GM12891 (cell line): ENCODE measurements at regions not wholly inside any gene's neighbourhood (a gene's known extent, or its start where the extent isn't known, plus 50 kb on each side); places are given as distances from the start of the nearest gene placed in this dataset.

Experiments
- POLR2A ChIP-seq: IDR thresholded peaks from 2 replicates; pipeline ENCODE4 v1.6.1; 2011; ENCODE audit warnings: low read depth, low read length, control low read depth
- POLR2AphosphoS5 ChIP-seq: IDR thresholded peaks from 2 replicates; pipeline ENCODE4 v1.6.1; 2011; ENCODE audit warnings: low read depth, low read length, control low read depth

GRCh38 chr5:4571248-4571948, 568.7 kb upstream of the ADAMTS16 start:
- TF ChIP-seq POLR2AphosphoS5: no peak
- no peak for TF ChIP-seq POLR2A
